ENCODE measurements at regions not wholly inside any gene's neighbourhood (a gene's known extent, or its start where the extent isn't known, plus 50 kb on each side); places are given as distances from the start of the nearest gene placed in this dataset.
"Not testable (repeated sequence)": the region's sequence is repeated elsewhere in the genome, so short reads cannot be mapped to it uniquely, and the experiment has no call there.

DNA sequence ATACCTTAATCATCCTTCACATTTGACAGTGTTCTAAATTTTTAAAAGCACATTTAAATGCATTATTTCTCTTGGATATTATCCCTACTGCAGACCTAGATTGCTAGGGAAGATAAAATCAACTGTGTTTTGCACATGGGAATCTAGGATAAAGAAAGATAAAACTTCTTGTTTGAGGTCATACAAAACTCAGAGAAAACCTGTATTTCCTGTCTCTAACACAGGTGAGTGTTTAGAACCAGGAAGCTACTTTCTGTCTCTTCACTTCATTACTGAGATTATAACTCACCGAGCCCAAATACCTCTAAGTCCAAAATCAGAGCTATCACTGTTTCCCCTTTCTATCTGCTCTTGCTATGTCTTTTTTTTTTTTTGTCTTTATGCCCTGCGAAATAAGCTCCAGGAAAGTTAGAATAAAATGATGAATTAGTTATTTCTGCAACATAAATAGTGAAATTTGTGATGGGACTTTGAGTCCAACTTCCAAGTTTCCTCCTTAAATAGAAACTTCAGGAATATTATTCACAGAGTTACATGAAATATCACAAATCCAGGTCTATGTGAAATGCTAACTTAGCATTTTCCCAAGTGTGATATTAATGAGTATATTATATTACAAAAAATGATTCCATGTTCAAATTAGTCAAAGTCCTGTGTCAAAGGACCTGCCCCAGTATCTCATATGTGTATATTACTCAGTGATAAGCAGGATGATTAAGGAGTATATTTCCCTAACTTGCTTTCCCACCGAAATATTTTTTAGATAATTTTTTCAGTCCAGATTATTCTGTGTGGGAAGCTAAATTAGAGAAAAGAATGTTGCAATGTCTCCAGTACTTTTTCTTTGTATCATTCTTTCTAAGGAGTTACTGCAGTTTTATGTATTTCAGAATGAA is 226.4 kb downstream of the PLA2G4A start:
- no peaks in the 10 kb centered on the region for H3K27me3 ChIP-seq (ENCODE audit: control insufficient read depth, insufficient read depth, low read length)
- no CpG with 5 or more reads among the region's 3 CpGs for WGBS (ENCODE audit: insufficient coverage, insufficient read length)
- DNase-seq (ENCODE audit: low read depth, low spot score) = no peak
- no peak overlapping the region for H3K4me3 ChIP-seq (ENCODE audit: low read length)
- H3K4me1 ChIP-seq (ENCODE audit: control insufficient read depth, insufficient read depth, low read length) = no peaks in the 10 kb centered on the region
- no peak overlapping the region for H3K27ac ChIP-seq (ENCODE audit: low read length)
- H3K36me3 ChIP-seq (ENCODE audit: control insufficient read depth, insufficient read depth, low read length) = no peaks in the 10 kb centered on the region
- H3K9me3 ChIP-seq (ENCODE audit: control insufficient read depth, insufficient read depth, low read length) = no peaks in the 10 kb centered on the region

DNA sequence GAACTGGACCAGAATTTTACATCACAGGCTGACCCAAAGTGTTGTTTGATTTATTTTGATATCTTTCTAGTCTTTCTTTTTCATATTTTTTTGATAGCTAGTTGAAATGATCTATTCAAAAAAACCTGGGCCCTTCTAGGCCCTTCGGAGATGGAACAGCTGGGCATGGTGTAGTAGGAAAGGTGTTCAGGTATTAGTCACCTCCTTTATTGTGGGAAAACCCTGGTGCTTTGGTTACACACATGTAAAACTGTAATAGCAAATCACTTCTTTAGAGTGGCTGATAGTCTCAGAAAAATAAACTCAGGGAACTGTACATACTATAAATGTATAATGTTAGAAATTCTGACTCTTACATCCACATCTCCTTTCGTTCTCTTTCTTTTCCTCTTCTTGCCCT is 234.5 kb downstream of the PLA2G4A start:
- DNase-seq (ENCODE audit: low read depth, low spot score) = no peak
- H3K4me1 ChIP-seq (ENCODE audit: control insufficient read depth, insufficient read depth, low read length) = no peaks in the 10 kb centered on the region
- no peaks in the 10 kb centered on the region for H3K27me3 ChIP-seq (ENCODE audit: control insufficient read depth, insufficient read depth, low read length)
- no peaks in the 10 kb centered on the region for H3K36me3 ChIP-seq (ENCODE audit: control insufficient read depth, insufficient read depth, low read length)
- H3K4me3 ChIP-seq (ENCODE audit: low read length) = no peak overlapping the region
- H3K9me3 ChIP-seq (ENCODE audit: control insufficient read depth, insufficient read depth, low read length) = no peaks in the 10 kb centered on the region
- WGBS (ENCODE audit: insufficient coverage, insufficient read length) = no CpG with 5 or more reads among the region's 2 CpGs
- H3K27ac ChIP-seq (ENCODE audit: low read length) = no peak overlapping the region

- DNase-seq (ENCODE audit: low read depth, low spot score) = no peak
- no peak overlapping the region for H3K27ac ChIP-seq (ENCODE audit: low read length)
Measured at GRCh38 chr1:187067160-187067559, 238.4 kb downstream of the PLA2G4A start.

GRCh38 chr1:187070076-187070475 is 241.3 kb downstream of the PLA2G4A start:
- H3K36me3 ChIP-seq (ENCODE audit: control insufficient read depth, insufficient read depth, low read length) = no peaks in the 10 kb centered on the region
- no CpG with 5 or more reads among the region's 3 CpGs for WGBS (ENCODE audit: insufficient coverage, insufficient read length)
- no peaks in the 10 kb centered on the region for H3K27me3 ChIP-seq (ENCODE audit: control insufficient read depth, insufficient read depth, low read length)
- no peak overlapping the region for H3K4me3 ChIP-seq (ENCODE audit: low read length)
- no peak overlapping the region for H3K27ac ChIP-seq (ENCODE audit: low read length)
- H3K9me3 ChIP-seq (ENCODE audit: control insufficient read depth, insufficient read depth, low read length) = no peaks in the 10 kb centered on the region
- DNase-seq (ENCODE audit: low read depth, low spot score) = no peak
- H3K4me1 ChIP-seq (ENCODE audit: control insufficient read depth, insufficient read depth, low read length) = no peaks in the 10 kb centered on the region; the same call in 1 of the 2 replicates

More at GRCh38 chr1:187067160-187067559, 238.4 kb downstream of the PLA2G4A start:
- H3K9me3 ChIP-seq (ENCODE audit: control insufficient read depth, insufficient read depth, low read length) = no peaks in the 10 kb centered on the region
- H3K4me3 ChIP-seq (ENCODE audit: low read length) = no peak overlapping the region
- H3K36me3 ChIP-seq (ENCODE audit: control insufficient read depth, insufficient read depth, low read length) = no peaks in the 10 kb centered on the region
- no peaks in the 10 kb centered on the region for H3K4me1 ChIP-seq (ENCODE audit: control insufficient read depth, insufficient read depth, low read length)
- no peaks in the 10 kb centered on the region for H3K27me3 ChIP-seq (ENCODE audit: control insufficient read depth, insufficient read depth, low read length)
- WGBS (ENCODE audit: insufficient coverage, insufficient read length) = no CpG with 5 or more reads among the region's 1 CpG

DNA sequence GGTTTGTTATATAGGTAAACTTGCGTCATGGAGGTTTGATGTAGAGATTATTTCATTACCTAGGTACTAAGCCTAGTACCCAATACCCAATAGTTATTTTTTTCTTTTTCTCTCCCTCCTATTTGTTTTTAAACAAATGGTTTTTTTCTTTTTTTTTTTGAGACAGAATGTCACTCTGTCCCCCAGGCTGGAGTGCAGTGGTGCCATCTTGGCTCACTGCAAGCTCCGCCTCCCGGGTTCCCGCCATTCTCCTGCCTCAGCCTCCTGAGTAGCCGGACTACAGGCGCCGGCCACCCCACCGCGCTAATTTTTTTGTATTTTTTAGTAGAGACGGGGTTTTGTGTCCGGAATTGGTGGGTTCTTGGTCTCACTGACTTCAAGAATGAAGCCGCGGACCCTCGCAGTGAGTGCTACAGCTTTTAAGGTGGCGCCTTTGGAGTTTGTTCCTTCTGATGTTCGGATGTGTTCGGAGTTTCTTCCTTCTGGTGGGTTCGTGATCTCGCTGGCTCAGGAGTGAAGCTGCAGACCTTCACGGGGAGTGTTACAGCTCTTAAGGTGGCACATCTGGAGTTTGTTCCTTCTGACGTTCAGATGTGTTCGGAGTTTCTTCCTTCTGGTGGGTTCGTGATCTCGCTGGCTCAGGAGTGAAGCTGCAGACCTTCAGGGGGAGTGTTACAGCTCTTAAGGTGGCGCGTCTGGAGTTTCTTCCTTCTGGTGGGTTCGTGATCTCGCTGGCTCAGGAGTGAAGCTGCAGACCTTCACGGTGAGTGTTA is 243.7 kb downstream of the PLA2G4A start:
- not testable (repeated sequence) for H3K4me1 ChIP-seq (ENCODE audit: control insufficient read depth, insufficient read depth, low read length); H3K4me3 ChIP-seq (ENCODE audit: low read length); H3K36me3 ChIP-seq (ENCODE audit: control insufficient read depth, insufficient read depth, low read length); H3K27me3 ChIP-seq (ENCODE audit: control insufficient read depth, insufficient read depth, low read length); DNase-seq (ENCODE audit: low read depth, low spot score); H3K27ac ChIP-seq (ENCODE audit: low read length); H3K9me3 ChIP-seq (ENCODE audit: control insufficient read depth, insufficient read depth, low read length)
- no CpG with 5 or more reads among the region's 29 CpGs for WGBS (ENCODE audit: insufficient coverage, insufficient read length)

DNA sequence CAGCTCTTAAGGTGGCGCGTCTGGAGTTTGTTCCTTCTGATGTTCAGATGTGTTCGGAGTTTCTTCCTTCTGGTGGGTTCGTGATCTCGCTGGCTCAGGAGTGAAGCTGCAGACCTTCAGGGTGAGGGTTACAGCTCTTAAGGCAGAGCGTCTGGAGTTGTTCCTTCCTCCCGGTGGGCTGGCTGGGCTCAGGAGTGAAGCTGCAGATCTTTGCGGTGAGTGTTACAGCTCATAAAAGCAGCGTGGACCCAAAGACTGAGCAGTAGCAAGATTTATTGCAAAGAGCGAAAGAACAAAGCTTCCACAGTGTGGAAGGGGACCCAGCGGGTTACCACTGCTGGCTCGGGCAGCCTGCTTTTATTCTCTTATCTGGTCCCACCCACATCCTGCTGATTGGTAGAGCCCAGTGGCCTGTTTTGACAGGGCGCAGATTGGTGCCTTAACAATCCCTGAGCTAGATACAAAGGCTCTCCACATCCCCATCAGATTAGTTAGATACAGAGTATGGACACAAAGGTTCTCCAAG is 244.3 kb downstream of the PLA2G4A start:
- DNase-seq (ENCODE audit: low read depth, low spot score); H3K9me3 ChIP-seq (ENCODE audit: control insufficient read depth, insufficient read depth, low read length); H3K36me3 ChIP-seq (ENCODE audit: control insufficient read depth, insufficient read depth, low read length); H3K27ac ChIP-seq (ENCODE audit: low read length); H3K4me1 ChIP-seq (ENCODE audit: control insufficient read depth, insufficient read depth, low read length); H3K27me3 ChIP-seq (ENCODE audit: control insufficient read depth, insufficient read depth, low read length); H3K4me3 ChIP-seq (ENCODE audit: low read length): not testable (repeated sequence)
- WGBS (ENCODE audit: insufficient coverage, insufficient read length) = no CpG with 5 or more reads among the region's 13 CpGs

- no CpG with 5 or more reads among the region's 35 CpGs for WGBS (ENCODE audit: insufficient coverage, insufficient read length)
- H3K27me3 ChIP-seq (ENCODE audit: control insufficient read depth, insufficient read depth, low read length); DNase-seq (ENCODE audit: low read depth, low spot score); H3K36me3 ChIP-seq (ENCODE audit: control insufficient read depth, insufficient read depth, low read length); H3K27ac ChIP-seq (ENCODE audit: low read length); H3K9me3 ChIP-seq (ENCODE audit: control insufficient read depth, insufficient read depth, low read length); H3K4me3 ChIP-seq (ENCODE audit: low read length); H3K4me1 ChIP-seq (ENCODE audit: control insufficient read depth, insufficient read depth, low read length): not testable (repeated sequence)
Measured at GRCh38 chr1:187073634-187074245, 245.0 kb downstream of the PLA2G4A start.

DNA sequence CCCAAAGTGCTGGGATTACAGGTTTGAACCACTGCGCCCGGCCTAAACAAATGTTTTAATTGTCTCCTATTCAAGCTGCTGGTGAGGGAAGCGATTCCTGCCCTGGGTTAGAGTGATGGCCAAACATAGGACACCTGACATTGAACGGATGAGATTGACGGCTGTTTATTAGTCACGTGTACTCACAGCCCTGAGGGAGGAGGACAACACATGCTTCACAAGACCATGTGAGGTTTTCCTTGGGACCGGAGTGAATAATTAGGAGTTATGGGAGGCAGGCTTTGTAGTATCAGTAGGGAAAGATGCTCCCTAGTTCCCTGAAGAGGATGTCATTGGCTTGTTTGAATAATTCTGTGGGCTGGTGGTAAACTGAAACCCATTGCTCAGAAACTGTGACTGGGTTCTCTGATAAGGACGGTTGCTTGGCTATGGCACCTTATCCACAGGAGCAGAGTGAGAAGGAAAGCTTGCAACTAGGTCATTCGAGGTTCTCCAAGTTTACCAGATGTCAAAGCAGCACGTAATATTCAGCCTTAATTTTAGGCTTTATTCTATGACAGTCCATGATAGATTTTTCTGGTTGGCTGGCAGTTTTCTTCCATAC is 245.8 kb downstream of the PLA2G4A start:
- no peak overlapping the region for H3K27ac ChIP-seq (ENCODE audit: low read length)
- H3K4me1 ChIP-seq (ENCODE audit: control insufficient read depth, insufficient read depth, low read length) = no peaks in the 10 kb centered on the region; the same call in 1 of the 2 replicates
- no peaks in the 10 kb centered on the region for H3K27me3 ChIP-seq (ENCODE audit: control insufficient read depth, insufficient read depth, low read length)
- no peaks in the 10 kb centered on the region for H3K36me3 ChIP-seq (ENCODE audit: control insufficient read depth, insufficient read depth, low read length)
- H3K9me3 ChIP-seq (ENCODE audit: control insufficient read depth, insufficient read depth, low read length) = no peaks in the 10 kb centered on the region
- WGBS (ENCODE audit: insufficient coverage, insufficient read length) = no CpG with 5 or more reads among the region's 10 CpGs
- no peak for DNase-seq (ENCODE audit: low read depth, low spot score)
- H3K4me3 ChIP-seq (ENCODE audit: low read length) = no peak overlapping the region

- no CpG with 5 or more reads among the region's 2 CpGs for WGBS (ENCODE audit: insufficient coverage, insufficient read length)
- Histone ChIP-seq H3K4me3 (ENCODE audit: low read length) (no peak overlapping the region), H3K36me3 (ENCODE audit: control insufficient read depth, insufficient read depth, low read length) (no peaks in the 10 kb centered on the region), H3K9me3 (ENCODE audit: control insufficient read depth, insufficient read depth, low read length) (no peaks in the 10 kb centered on the region), H3K27ac (ENCODE audit: low read length) (no peak overlapping the region), H3K27me3 (ENCODE audit: control insufficient read depth, insufficient read depth, low read length) (no peaks in the 10 kb centered on the region), H3K4me1 (ENCODE audit: control insufficient read depth, insufficient read depth, low read length) (no peaks in the 10 kb centered on the region; the same call in 1 of the 2 replicates)
- no peak for DNase-seq (ENCODE audit: low read depth, low spot score)
Measured at GRCh38 chr1:187076922-187077321, 248.2 kb downstream of the PLA2G4A start.

DNA sequence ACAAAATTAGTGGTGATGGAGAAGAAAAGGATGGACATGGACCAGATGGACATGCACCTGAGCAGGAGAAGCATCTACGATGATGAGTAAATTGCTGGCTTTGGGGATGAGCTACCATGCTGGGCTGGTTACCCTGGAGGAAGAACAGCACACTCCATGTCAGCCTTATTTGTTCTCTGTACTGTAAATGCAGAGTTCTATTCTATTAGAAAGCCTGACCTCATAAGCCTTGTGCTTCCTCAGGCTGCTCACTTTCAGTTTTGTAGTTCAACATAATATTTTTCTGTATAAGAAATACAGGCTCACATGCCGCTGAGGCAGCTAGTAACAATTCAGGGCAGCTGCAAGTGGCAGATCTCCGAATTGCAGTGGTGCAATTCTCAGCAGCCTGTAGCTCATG is 249.6 kb downstream of the PLA2G4A start:
- H3K9me3 ChIP-seq (ENCODE audit: control insufficient read depth, insufficient read depth, low read length) = no peaks in the 10 kb centered on the region
- no peaks in the 10 kb centered on the region for H3K27me3 ChIP-seq (ENCODE audit: control insufficient read depth, insufficient read depth, low read length)
- no CpG with 5 or more reads among the region's 3 CpGs for WGBS (ENCODE audit: insufficient coverage, insufficient read length)
- H3K4me1 ChIP-seq (ENCODE audit: control insufficient read depth, insufficient read depth, low read length) = no peaks in the 10 kb centered on the region; the same call in 1 of the 2 replicates
- no peak overlapping the region for H3K27ac ChIP-seq (ENCODE audit: low read length)
- DNase-seq (ENCODE audit: low read depth, low spot score) = no peak
- no peak overlapping the region for H3K4me3 ChIP-seq (ENCODE audit: low read length)
- no peaks in the 10 kb centered on the region for H3K36me3 ChIP-seq (ENCODE audit: control insufficient read depth, insufficient read depth, low read length)

All from iPS DF 6.9 (cell line).